DMS114 treated with DMSO at 0.1 percent for 48 hours (cell line): ENCODE measurements at regions not wholly inside any gene's neighbourhood (a gene's known extent, or its start where the extent isn't known, plus 50 kb on each side); places are given as distances from the start of the nearest gene placed in this dataset.

Experiments
- DNase-seq: peaks from one replicate; lab custom pipeline; 2025; ENCODE audit not compliant: unreplicated experiment; lab: John Stamatoyannopoulos, UW

GRCh38 chr16:86184185-86184584 lies 285.2 kb downstream of the IRF8 start:
- DNase-seq, result no peak

DNA sequence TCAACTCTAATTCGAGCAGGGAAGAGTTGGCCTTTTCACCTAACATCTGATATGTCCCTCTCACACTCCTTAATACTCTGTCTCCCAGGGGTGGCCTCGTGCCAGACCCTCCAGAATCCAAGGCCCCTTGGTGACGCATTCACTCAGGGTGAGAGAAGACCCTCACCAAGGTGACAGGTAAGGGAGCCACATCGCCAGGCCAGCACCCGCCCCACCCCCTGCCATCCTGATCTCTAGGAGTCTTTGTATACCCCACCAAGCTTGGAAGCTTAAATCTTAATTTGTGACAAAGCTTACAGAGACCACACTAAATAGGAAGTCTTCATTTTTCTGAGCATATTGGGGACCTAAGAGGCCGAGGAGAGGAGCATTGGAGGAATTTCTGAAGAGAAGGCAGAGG lies 286.1 kb downstream of the IRF8 start:
- DNase-seq, result no peak

DNA sequence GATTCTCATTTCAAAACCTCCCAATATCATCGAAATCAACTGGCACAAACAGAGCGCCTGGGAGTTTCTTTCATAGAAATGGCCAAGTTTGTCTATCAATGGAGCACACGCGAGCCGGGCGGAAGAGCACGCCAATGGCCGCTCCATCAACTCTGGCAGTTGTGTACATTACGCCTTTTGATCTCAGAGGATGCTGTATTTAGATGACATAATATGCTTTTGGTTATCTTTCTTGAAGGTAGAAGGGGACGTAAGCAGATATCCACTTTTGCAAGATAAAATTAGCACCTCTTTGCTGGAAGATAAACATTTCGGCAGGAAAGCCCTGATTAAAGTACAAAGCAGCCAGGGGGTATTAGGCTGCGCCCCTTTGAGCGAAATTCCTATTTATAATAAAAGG lies 287.4 kb downstream of the IRF8 start:
- DNase-seq, result no peak

- no peak for DNase-seq
These were observed 291.0 kb downstream of the IRF8 start for GRCh38 chr16:86189934-86190333.

DNA sequence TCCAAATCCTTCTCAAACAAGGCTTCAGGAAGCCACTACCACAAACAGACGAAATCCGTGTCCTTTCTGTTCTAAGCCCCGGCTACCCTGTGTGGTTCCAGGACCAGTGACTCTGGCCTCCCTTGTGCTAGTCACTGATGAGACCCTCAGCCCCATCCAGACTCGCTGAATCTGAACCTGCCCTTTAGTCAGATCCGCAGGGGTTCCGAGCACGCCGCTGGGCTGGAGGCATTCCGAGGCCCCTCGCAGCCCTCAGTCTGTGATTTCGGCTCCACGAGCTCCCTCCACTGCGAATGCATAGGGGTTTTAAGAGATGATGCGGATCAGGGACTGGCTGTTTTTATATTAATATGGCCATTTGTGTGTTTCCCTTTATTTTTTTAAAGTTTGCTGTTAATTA lies 292.7 kb downstream of the IRF8 start:
- DNase-seq, result no peak

GRCh38 chr16:86193528-86194193 lies 294.7 kb downstream of the IRF8 start:
- no peak for DNase-seq

DNA sequence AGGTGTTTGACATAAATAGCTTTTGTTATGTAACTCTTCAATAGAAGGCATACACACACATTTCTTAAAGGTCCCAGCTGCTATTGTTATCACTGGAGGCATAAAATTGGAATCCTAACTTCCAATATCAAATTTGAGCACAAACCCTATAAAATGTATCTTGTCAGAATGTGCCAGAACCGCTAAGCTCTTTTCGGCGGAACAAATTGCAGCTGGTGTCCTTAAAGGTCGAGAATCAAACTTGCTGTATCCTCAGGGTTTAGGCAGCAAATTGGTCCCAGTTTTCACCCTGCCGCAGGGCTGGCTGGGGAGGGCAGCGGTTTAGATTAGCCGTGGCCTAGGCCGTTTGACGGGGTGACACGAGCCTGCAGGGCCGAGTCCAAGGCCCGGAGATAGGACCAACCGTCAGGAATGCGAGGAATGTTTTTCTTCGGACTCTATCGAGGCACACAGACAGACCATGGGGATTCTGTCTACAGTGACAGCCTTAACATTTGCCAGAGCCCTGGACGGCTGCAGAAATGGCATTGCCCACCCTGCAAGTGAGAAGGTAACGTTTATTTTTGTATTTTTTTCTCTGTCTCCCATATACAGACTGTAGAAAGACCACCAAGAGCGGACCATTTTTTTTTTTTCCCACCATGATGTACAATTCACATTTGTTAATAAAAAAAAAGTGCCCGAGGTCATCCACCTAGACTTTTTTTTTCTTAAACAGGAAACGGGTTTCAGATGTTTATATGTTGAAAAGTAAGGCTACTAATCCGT lies 297.1 kb downstream of the IRF8 start:
- DNase-seq, result no peak

GRCh38 chr16:86196687-86197391 lies 297.9 kb downstream of the IRF8 start:
- DNase-seq, result no peak

GRCh38 chr16:86198206-86199118 lies 299.5 kb downstream of the IRF8 start:
- DNase-seq, result no peak

DNA sequence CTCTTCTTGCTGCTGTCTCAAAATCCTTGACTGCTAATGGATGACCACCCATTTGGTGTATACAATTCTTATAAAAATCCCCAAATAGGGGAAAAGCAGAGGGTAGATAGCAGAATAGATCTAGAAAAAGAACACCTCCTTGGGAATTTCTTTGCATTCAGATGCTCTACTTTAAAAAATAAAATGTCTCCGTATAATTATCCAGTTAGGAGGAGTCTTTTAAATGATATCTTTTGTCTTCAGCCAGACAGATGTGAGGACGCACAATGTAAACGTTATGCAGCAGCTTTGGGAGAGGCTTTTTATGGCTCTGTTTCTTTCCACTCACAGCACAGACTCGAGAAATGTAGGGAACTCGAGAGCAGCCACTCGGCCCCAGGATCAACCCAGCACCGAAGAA lies 300.2 kb downstream of the IRF8 start:
- DNase-seq, result no peak

GRCh38 chr16:86199871-86200695 lies 301.1 kb downstream of the IRF8 start:
- DNase-seq, result no peak

DNA sequence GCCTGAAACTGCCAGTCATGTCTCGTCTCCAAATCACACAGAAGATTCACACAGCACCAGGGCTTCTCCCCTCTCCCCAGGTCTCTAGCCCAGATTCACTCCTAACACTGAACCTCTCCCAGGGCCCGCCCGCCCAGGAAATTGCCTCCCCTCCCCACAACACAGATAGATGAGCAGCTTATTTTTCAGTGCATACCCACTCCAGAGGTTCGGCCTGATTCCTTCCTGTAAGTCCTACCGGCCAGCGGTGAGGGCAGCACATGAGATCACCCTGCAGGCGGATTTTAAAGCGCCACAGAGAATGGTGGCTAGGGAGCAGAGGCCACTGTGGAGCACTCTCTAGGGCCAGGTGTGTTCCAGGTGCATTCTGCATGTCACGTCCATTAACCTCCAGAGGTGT lies 301.8 kb downstream of the IRF8 start:
- DNase-seq, result no peak

GRCh38 chr16:86201746-86202145 lies 302.8 kb downstream of the IRF8 start:
- no peak for DNase-seq

- no peak for DNase-seq
These were observed 303.3 kb downstream of the IRF8 start for GRCh38 chr16:86202267-86202666.

DNA sequence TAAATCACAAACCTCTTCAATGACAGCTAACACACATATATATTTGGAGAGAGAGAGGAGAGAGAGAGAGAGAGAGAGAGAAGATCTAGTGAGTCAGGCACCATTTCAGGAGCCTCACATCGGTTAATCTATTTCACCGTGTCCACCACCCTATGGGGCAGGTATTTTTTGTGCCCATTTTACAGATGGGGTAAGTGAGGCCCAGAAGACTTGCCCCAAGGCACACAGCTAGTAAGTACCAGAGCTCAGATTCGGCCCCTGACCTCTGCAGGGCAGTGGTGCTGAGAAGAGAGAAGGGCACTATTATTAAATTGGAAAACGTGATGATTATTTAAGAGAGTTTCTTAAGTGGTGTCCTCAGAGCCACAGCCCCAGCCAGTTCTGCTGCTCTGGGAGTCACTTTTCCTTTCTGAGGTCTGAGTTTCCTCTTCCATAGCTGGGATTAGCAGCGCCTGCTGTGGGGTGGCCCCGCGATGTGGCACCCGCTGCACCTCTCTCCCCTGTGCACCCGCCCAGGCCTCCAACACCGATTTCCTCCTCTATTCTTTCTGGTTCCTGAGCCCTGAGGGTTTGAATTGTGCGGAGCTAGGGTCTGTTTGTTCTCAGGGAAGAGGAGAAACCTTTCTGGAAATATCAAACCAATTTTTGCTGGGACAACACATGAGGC lies 303.9 kb downstream of the IRF8 start:
- no peak for DNase-seq

- DNase-seq, result no peak
These were observed 304.8 kb downstream of the IRF8 start for GRCh38 chr16:86203557-86204275.

DNA sequence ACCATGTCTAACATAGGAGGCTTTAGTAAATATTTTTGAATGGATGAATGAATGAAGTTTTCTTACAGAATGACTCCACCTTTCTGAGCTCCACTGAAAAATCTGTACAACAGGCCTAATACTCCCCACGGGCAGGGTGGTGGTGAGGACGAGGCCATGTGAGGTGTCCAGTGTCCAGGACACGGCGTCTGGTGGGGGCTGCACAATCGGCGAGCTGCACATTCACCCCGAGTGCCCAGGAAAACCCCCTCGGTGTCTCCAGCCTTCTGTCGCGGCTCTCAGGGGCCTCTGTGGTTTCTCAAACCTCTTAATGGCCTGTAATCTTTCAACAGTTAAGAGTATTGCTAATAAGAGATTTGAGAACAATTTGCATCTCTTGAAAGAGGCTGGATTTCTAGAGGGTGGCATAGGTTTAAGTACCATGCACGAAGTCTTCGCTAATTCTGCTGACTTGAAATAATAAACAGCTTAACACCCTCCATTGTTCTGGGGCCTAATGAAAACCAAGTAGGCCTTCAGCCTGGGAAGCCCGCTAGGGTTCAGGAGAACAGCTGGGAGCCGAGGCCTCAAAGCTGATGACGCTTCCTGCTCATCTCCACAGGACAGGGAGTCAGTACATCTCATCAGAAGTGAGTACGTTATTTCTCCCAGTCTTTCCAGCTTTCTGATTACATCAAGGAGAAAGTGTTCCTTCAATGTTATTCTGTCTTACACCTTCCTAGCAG lies 304.6 kb upstream of the FOXF1 start:
- DNase-seq, result no peak

GRCh38 chr16:86207350-86207749 lies 303.0 kb upstream of the FOXF1 start:
- DNase-seq, result no peak
